GM23338 (cell line): ENCODE measurements at regions not wholly inside any gene's neighbourhood (a gene's known extent, or its start where the extent isn't known, plus 50 kb on each side); places are given as distances from the start of the nearest gene placed in this dataset.
"Not testable (repeated sequence)": the region's sequence is repeated elsewhere in the genome, so short reads cannot be mapped to it uniquely, and the experiment has no call there.

Experiments
- ATAC-seq: fragments of 200-7000 bp; cut with Tn5 transposase; 3 replicates; pipeline ENCODE4 v1.9.1; 2020
- DNase-seq: peaks from one replicate; pipeline ENCODE4 v3.0.0-alpha.2; 2015; ENCODE audit warnings: low spot score
- H2AFZ ChIP-seq: fragments of 200-600 bp; sonication (generic); 2 replicates; pipeline ENCODE4 v1.8.0; 2016; ENCODE audit warnings: antibody characterized with exemption, mild to moderate bottlenecking, moderate library complexity
- H3F3A ChIP-seq: fragments of 200-600 bp; sonication (generic); replicated peaks from 2 replicates; pipeline ENCODE4 v1.8.0; 2017; ENCODE audit warnings: antibody characterized with exemption, mixed run types, low read depth
- H3K27ac ChIP-seq: fragments of 200-600 bp; sonication (generic); 2 replicates; pipeline ENCODE4 v1.6.1; 2016; ENCODE audit warnings: low read depth
- H3K27me3 ChIP-seq: fragments of 200-600 bp; sonication (generic); 2 replicates; pipeline ENCODE4 v1.8.0; 2016; ENCODE audit warnings: mild to moderate bottlenecking, mixed run types, moderate library complexity; ENCODE audit not compliant: insufficient read depth
- H3K36me3 ChIP-seq: fragments of 200-600 bp; sonication (generic); 2 replicates; pipeline ENCODE4 v1.8.0; 2016; ENCODE audit warnings: mild to moderate bottlenecking; ENCODE audit not compliant: insufficient read depth
- H3K4me1 ChIP-seq: fragments of 200-600 bp; sonication (generic); 2 replicates; pipeline ENCODE4 v1.8.0; 2016; ENCODE audit warnings: mild to moderate bottlenecking, moderate library complexity; ENCODE audit not compliant: insufficient read depth
- H3K4me2 ChIP-seq: fragments of 200-600 bp; sonication (generic); 2 replicates; pipeline ENCODE4 v1.7.1; 2017; ENCODE audit warnings: mixed run types
- H3K4me3 ChIP-seq: fragments of 200-600 bp; sonication (generic); 2 replicates; pipeline ENCODE4 v1.6.1; 2016; ENCODE audit warnings: mixed run types
- H3K79me2 ChIP-seq: fragments of 200-600 bp; sonication (generic); replicated peaks from 2 replicates; pipeline ENCODE4 v1.8.0; 2017; ENCODE audit warnings: mild to moderate bottlenecking; ENCODE audit not compliant: insufficient read depth
- H3K9me2 ChIP-seq: fragments of 200-600 bp; sonication (generic); 2 replicates; pipeline ENCODE4 v1.8.0; 2017; ENCODE audit not compliant: insufficient read depth
- H4K20me1 ChIP-seq: fragments of 200-600 bp; sonication (generic); replicated peaks from 2 replicates; pipeline ENCODE4 v1.8.0; 2017; ENCODE audit warnings: mild to moderate bottlenecking; ENCODE audit not compliant: insufficient read depth
- H3K27ac Mint-ChIP-seq: 2 replicates; pipeline ENCODE4 v1.8.0; 2020; ENCODE audit warnings: inconsistent platforms, mild to moderate bottlenecking, moderate library complexity, mixed read lengths
- H3K27me3 Mint-ChIP-seq: 3 replicates; pipeline ENCODE4 v1.8.0; 2022; ENCODE audit warnings: low read depth, mild to moderate bottlenecking, moderate library complexity, mixed read lengths, inconsistent platforms; ENCODE audit not compliant: insufficient read depth, poor library complexity
- H3K36me3 Mint-ChIP-seq: 3 replicates; pipeline ENCODE4 v1.8.0; 2021; ENCODE audit warnings: low read depth, mild to moderate bottlenecking, inconsistent platforms, moderate library complexity, mixed read lengths
- H3K4me1 Mint-ChIP-seq: 3 replicates; pipeline ENCODE4 v1.8.0; 2020; ENCODE audit warnings: mild to moderate bottlenecking, inconsistent platforms, mixed read lengths
- H3K4me3 Mint-ChIP-seq: 3 replicates; pipeline ENCODE4 v1.8.0; 2021; ENCODE audit warnings: moderate library complexity, mild to moderate bottlenecking, inconsistent platforms, mixed read lengths
- H3K9me3 Mint-ChIP-seq: 3 replicates; pipeline ENCODE4 v1.8.0; 2020; ENCODE audit warnings: moderate library complexity, mild to moderate bottlenecking, inconsistent platforms, mixed read lengths
- CREB1 ChIP-seq: fragments of 250-450 bp; sonication (Bioruptor Pico); IDR thresholded peaks from 2 replicates; pipeline ENCODE4 v1.5.0; 2020; ENCODE audit warnings: low read depth, mild to moderate bottlenecking, moderate library complexity
- EZH2 ChIP-seq: fragments of 200-600 bp; sonication (generic); IDR thresholded peaks from one replicate; pipeline ENCODE4 v1.8.0; 2017; ENCODE audit warnings: antibody characterized with exemption, mild to moderate bottlenecking, low read depth; ENCODE audit not compliant: unreplicated experiment
- EZH2phosphoT487 ChIP-seq: fragments of 200-600 bp; sonication (generic); IDR thresholded peaks from one replicate; pipeline ENCODE4 v1.8.1; 2018; ENCODE audit warnings: antibody characterized with exemption; ENCODE audit not compliant: unreplicated experiment
- JUNB ChIP-seq: IDR thresholded peaks from one replicate; pipeline ENCODE4 v1.6.1; 2016; ENCODE audit warnings: antibody characterized with exemption; ENCODE audit not compliant: unreplicated experiment
- NANOG ChIP-seq: IDR thresholded peaks from 2 replicates; pipeline ENCODE4 v1.6.1; 2016; ENCODE audit warnings: antibody characterized with exemption, borderline replicate concordance
- POLR2AphosphoS5 ChIP-seq: IDR thresholded peaks from 2 replicates; pipeline ENCODE4 v1.6.1; 2016; ENCODE audit warnings: antibody characterized with exemption, low read depth
- STAT1 ChIP-seq: IDR thresholded peaks from one replicate; pipeline ENCODE4 v1.6.1; 2016; ENCODE audit warnings: antibody characterized with exemption; ENCODE audit not compliant: unreplicated experiment
- ZNF114 ChIP-seq: fragments of 250-450 bp; sonication (Bioruptor Pico); IDR thresholded peaks from 2 replicates; pipeline ENCODE4 v1.5.0; 2020; ENCODE audit warnings: mild to moderate bottlenecking, moderate library complexity
- TF ChIP-seq, protein P1 (sequence below): IDR thresholded peaks from one replicate; pipeline ENCODE4 v1.6.1; 2018; ENCODE audit warnings: antibody characterized with exemption; ENCODE audit not compliant: unreplicated experiment

DNA sequence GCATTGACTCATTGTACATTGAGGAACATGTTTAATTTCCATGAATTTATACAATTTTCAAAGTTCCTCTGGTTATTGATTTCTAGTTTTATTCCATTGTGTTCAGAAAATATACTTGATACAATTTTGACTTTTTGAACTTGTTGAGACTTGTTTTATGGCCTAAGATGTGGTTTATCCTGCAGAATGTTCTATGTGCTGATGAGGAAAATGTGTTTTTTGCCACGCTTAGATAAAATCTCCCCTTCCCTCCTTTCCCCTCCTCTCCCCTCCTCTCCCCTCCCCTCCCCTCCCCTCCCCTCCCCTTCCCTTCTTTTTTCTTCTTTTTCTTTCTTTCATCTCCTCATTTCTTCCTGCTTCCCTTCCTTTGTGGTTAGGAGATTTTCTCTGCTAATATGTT lies 470.8 kb upstream of the MAP3K7 start (continued):
- TF ChIP-seq, protein P1, sequence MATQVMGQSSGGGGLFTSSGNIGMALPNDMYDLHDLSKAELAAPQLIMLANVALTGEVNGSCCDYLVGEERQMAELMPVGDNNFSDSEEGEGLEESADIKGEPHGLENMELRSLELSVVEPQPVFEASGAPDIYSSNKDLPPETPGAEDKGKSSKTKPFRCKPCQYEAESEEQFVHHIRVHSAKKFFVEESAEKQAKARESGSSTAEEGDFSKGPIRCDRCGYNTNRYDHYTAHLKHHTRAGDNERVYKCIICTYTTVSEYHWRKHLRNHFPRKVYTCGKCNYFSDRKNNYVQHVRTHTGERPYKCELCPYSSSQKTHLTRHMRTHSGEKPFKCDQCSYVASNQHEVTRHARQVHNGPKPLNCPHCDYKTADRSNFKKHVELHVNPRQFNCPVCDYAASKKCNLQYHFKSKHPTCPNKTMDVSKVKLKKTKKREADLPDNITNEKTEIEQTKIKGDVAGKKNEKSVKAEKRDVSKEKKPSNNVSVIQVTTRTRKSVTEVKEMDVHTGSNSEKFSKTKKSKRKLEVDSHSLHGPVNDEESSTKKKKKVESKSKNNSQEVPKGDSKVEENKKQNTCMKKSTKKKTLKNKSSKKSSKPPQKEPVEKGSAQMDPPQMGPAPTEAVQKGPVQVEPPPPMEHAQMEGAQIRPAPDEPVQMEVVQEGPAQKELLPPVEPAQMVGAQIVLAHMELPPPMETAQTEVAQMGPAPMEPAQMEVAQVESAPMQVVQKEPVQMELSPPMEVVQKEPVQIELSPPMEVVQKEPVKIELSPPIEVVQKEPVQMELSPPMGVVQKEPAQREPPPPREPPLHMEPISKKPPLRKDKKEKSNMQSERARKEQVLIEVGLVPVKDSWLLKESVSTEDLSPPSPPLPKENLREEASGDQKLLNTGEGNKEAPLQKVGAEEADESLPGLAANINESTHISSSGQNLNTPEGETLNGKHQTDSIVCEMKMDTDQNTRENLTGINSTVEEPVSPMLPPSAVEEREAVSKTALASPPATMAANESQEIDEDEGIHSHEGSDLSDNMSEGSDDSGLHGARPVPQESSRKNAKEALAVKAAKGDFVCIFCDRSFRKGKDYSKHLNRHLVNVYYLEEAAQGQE, result no peak
- TF ChIP-seq POLR2AphosphoS5 (no peak), ZNF114 (no peak), EZH2phosphoT487 (no peak), CREB1 (CRISPR knock-in tag) (no peak)

DNA sequence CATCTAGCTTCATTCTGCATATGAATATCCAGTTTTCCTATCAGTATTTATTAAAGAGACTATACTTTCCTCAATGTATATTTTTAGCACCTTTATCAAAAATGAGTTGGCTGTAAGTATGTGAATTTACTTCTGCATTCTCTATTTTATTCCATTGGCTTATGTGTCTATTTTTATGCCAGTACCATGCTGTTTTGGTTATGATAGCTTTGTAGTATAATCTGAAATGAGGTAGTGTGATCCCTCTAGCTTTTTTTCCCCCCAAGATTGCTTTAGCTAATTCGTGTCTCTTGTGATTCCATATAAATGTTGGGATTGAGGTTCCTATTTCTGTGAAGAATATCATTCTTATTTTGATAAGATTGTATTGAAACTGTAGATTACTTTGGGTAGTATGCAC lies 469.1 kb upstream of the MAP3K7 start:
- H3K79me2 ChIP-seq, result no peaks in the 10 kb centered on the region
- Mint-ChIP-seq H3K27ac (no peak overlapping the region), H3K4me1 (no peaks in the 10 kb centered on the region), H3K9me3 (peaks cover 29% of the 10 kb centered on the region; the same call in 2 of the 3 replicates), H3K36me3 (peaks cover 7% of the 10 kb centered on the region; the same call in 2 of the 3 replicates), H3K4me3 (no peak overlapping the region), H3K27me3 (peaks cover 3% of the 10 kb centered on the region)
- no peak overlapping the region for H2AFZ ChIP-seq
- no peaks in the 10 kb centered on the region for H3K4me1 ChIP-seq
- DNase-seq (no peak), ATAC-seq (no peak)
- H3K27me3 ChIP-seq, result no peaks in the 10 kb centered on the region
- no peak overlapping the region for H3K27ac ChIP-seq
- H4K20me1 ChIP-seq, result no peaks in the 10 kb centered on the region
- H3K36me3 ChIP-seq, result no peaks in the 10 kb centered on the region
- no peak overlapping the region for H3K4me2 ChIP-seq
- no peaks in the 10 kb centered on the region for H3K9me2 ChIP-seq
- no peak overlapping the region for H3K4me3 ChIP-seq
- no peak for TF ChIP-seq JUNB
- TF ChIP-seq NANOG, result no peak
- no peak for TF ChIP-seq STAT1
- no peak for TF ChIP-seq EZH2
- H3F3A ChIP-seq, result no peaks in the 10 kb centered on the region

DNA sequence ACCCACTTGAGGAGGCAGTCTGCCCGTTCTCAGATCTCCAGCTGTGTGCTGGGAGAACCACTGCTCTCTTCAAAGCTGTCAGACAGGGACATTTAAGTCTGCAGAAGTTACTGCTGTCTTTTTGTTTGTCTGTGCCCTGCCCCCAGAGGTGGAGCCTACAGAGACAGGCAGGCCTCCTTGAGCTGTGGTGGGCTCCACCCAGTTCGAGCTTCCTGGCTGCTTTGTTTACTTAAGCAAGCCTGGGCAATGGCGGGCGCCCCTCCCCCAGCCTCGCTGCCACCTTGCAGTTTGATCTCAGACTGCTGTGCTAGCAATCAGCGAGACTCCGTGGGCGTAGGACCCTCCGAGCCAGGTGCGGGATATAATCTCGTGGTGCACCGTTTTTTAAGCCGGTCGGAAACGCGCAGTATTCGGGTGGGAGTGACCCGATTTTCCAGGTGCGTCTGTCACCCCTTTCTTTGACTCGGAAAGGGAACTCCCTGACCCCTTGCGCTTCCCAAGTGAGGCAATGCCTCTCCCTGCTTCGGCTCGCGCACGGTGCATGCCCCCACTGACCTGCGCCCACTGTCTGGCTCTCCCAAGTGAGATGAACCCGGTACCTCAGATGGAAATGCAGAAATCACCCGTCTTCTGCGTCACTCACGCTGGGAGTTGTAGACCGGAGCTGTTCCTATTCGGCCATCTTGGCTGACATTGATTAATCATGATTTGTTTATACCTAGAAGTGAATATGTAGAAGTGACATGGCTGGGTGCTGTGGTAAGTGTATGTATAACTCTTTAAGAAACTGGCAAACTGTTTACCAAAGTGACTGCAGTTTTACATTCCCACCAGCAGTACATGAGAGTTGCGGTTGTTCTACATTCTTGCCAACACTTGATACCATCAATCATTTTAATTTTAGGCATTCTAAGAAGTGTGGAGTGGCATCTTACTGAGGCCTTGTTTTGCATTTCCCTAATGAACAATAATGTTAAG lies 465.9 kb upstream of the MAP3K7 start:
- peak overlapping the region; percentile 26; the same call in 1 of the 2 replicates for H3K4me3 ChIP-seq
- not testable (repeated sequence) for H3K27me3 Mint-ChIP-seq, ATAC-seq

More for the DNA sequence above, 465.9 kb upstream of the MAP3K7 start:
- peak; percentile 12 for DNase-seq
- not testable (repeated sequence) for H3K27ac ChIP-seq, H3K27ac Mint-ChIP-seq, H3K4me1 ChIP-seq, H3K79me2 ChIP-seq, H3K4me2 ChIP-seq, H3K36me3 ChIP-seq, H3K4me3 Mint-ChIP-seq, H3K36me3 Mint-ChIP-seq, H3F3A ChIP-seq, H4K20me1 ChIP-seq, H3K4me1 Mint-ChIP-seq, H3K27me3 ChIP-seq, H3K9me2 ChIP-seq
- H3K9me3 Mint-ChIP-seq, result peaks cover 29% of the 10 kb centered on the region; the same call in 2 of the 3 replicates
- H2AFZ ChIP-seq, result peak overlapping the region; percentile 28; the same call in 1 of the 2 replicates
